ENCODE measurements at regions not wholly inside any gene's neighbourhood (a gene's known extent, or its start where the extent isn't known, plus 50 kb on each side); places are given as distances from the start of the nearest gene placed in this dataset.

DNA sequence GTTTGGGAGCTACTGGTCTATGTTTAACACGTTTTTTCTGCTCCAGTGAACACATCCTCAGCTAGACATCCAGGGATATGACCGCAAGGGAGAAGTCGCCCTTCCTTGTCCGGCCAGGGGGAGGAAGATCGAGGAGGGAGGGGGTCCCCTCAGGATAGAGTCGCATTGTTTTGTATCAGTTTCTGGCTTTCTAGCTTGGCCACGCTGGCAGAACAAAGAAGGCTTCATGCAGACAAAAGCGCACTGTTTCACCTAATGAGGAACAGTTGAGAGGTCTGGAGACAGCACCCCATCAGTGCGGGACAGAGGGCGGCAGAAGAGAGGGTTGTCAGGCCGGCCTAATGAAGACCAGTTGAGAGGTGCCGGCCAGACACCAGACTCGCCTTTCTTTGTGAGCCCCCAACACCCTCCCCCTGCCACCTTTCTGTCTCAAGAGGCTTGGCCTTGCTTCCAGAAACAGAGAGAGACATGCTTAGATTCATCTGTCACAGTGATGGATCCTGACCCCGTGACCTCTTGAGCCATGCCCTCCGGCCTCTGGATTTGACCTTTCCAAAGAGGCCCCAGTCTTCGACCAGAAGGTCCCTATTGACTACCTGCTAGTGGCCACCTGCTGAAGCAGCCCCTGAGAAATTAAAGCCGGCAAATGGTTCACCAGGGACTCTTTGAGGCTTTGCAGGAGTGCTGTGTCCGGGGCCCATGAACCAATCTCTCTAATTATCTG is 254.7 kb upstream of the TBX3 start:
- DNase-seq: no peak
- no peak for TF ChIP-seq CTCF (IDR thresholded peaks at IDR 0.05)
- Mint-ChIP-seq H3K27ac (no peak overlapping the region), H3K36me3 (ENCODE audit: low read depth) (no peaks in the 10 kb centered on the region), H3K9me3 (no peaks in the 10 kb centered on the region), H3K4me3 (no peak overlapping the region), H3K4me1 (no peaks in the 10 kb centered on the region), H3K27me3 (no peaks in the 10 kb centered on the region)
- POLR2A ChIA-PET: no interaction called here
- intact Hi-C loops (cut with micrococcal nuclease): no loop called here
- no peak for ATAC-seq (ENCODE audit: low read depth)
- CTCF ChIA-PET: no interaction called here

DNA sequence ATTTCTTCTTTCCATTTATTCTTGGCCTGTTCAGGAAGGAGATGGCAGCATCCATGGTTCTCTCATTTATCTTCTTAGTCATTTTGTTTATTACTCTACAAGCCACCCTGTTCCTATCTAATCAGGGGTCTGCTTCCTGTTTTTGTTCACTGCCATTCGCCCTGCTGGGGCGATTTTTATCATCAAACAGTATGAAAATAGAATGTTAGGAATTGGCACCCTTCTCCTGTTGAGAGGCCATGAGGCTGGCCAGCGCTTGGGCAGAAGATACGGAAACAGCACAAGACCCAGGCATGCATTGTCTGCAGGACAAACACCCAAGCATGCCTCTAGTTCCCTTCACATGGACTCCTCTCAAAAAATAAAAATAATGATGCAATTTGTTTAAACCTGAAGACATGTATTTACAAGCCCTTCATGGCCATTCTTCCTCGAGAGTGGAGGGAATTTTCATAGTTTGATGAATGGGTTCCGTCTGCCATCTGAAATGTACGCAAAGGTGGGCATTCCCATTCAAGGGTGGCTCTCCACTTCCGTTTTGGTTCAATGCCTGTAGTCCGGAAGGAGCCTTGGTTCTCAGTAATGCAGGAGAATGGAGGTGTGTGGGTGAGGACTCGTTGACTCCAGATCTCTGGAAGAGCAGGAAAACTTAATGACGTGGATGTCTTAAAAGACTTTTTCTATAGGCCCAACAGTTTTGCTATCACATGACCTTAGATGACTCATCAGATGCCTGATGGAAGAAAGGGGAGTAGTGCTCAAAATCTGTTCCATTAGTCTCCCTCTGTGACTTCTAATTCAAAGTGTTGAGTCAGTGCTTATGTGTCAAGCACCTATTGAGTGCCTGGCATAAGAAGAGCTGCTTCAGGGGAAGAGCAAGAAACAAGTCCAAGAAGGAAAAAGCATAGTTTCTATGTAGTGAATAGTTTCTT is 252.4 kb upstream of the TBX3 start:
- Mint-ChIP-seq H3K4me3 (no peak overlapping the region), H3K9me3 (no peaks in the 10 kb centered on the region), H3K27ac (no peak overlapping the region), H3K36me3 (ENCODE audit: low read depth) (no peaks in the 10 kb centered on the region), H3K27me3 (no peaks in the 10 kb centered on the region), H3K4me1 (no peaks in the 10 kb centered on the region)
- no peak for ATAC-seq (ENCODE audit: low read depth)
- DNase-seq: no peak
- ChIA-PET POLR2A (no interaction called here), CTCF (no interaction called here)
- intact Hi-C loops (cut with micrococcal nuclease): no loop called here
- no peak for TF ChIP-seq CTCF (IDR thresholded peaks at IDR 0.05)

DNA sequence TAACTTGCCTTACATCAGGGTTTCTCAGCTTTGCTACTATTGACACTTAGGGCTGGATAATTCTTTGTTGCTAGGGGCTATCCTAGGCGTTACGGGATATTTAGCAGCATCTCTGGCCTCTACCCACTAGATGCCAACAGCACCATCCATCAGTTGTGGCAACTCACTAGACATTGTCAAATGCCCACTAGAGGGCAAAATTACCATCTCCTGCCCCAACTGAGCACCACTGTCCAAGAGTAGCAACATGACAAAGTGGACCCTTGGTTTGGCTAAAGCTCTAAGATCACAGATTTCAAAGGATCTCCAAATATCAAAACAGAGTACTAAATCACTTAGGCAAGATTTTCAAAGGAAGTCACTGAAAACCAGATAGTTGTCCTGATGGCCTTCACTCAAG is 251.7 kb upstream of the TBX3 start:
- H3K27me3 Mint-ChIP-seq: no peaks in the 10 kb centered on the region
- H3K4me3 Mint-ChIP-seq: no peak overlapping the region
- DNase-seq (no peak), ATAC-seq (ENCODE audit: low read depth) (no peak)
- H3K4me1 Mint-ChIP-seq: no peaks in the 10 kb centered on the region
- POLR2A ChIA-PET: no interaction called here
- peaks cover 6% of the 10 kb centered on the region for H3K9me3 Mint-ChIP-seq
- H3K36me3 Mint-ChIP-seq (ENCODE audit: low read depth): no peaks in the 10 kb centered on the region
- TF ChIP-seq CTCF (IDR thresholded peaks at IDR 0.05): no peak
- intact Hi-C loops (cut with micrococcal nuclease): no loop called here
- CTCF ChIA-PET: no interaction called here
- no peak overlapping the region for H3K27ac Mint-ChIP-seq

- Mint-ChIP-seq H3K4me1 (no peaks in the 10 kb centered on the region), H3K4me3 (no peak overlapping the region), H3K9me3 (peaks cover 7% of the 10 kb centered on the region), H3K27ac (no peak overlapping the region), H3K36me3 (ENCODE audit: low read depth) (no peaks in the 10 kb centered on the region), H3K27me3 (no peaks in the 10 kb centered on the region)
- DNase-seq (no peak), ATAC-seq (ENCODE audit: low read depth) (no peak)
- TF ChIP-seq CTCF (IDR thresholded peaks at IDR 0.05): no peak
- CTCF ChIA-PET: no interaction called here
- intact Hi-C loops (cut with micrococcal nuclease): no loop called here
- POLR2A ChIA-PET: no interaction called here
Measured at GRCh38 chr12:114933428-114934160, 249.6 kb upstream of the TBX3 start.

DNA sequence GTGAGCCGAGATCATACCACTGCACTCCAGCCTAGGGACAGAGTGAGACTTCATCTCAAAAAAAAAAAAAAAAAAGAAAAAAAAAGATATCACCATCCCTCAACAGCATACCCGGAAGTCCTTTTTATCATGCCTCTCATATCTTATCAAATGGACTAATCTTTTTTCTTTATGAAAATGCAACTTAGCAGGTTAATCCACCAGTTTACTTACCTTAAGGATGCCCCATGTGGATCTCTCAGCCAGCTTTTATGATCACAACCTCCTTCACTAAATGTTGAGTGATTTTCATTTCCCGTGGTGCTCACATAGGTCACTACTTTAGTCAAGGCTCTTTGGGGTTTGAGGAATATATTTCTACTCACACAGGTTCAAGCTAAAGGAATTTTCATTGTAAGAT is 248.8 kb upstream of the TBX3 start:
- no peaks in the 10 kb centered on the region for H3K4me1 Mint-ChIP-seq
- CTCF ChIA-PET: no interaction called here
- POLR2A ChIA-PET: no interaction called here
- intact Hi-C loops (cut with micrococcal nuclease): no loop called here
- TF ChIP-seq CTCF (IDR thresholded peaks at IDR 0.05): no peak
- ATAC-seq (ENCODE audit: low read depth) (no peak), DNase-seq (no peak)
- H3K27me3 Mint-ChIP-seq: no peaks in the 10 kb centered on the region
- no peaks in the 10 kb centered on the region for H3K36me3 Mint-ChIP-seq (ENCODE audit: low read depth)
- no peak overlapping the region for H3K4me3 Mint-ChIP-seq
- H3K9me3 Mint-ChIP-seq: peaks cover 7% of the 10 kb centered on the region
- no peak overlapping the region for H3K27ac Mint-ChIP-seq

Data from activated B cell treated with CpG ODN at 0.5 μM for 24 hours (primary cell).